A549 (cell line): ENCODE measurements at regions not wholly inside any gene's neighbourhood (a gene's known extent, or its start where the extent isn't known, plus 50 kb on each side); places are given as distances from the start of the nearest gene placed in this dataset.

Experiments used
- CEBPB ChIP-seq, 2 experiments: fragments of >200 bp in 1 of 2; sonication (Bioruptor Twin) in 1 of 2; formaldehyde crosslinking in 1 of 2; IDR thresholded peaks; 2 replicates each; pipeline ENCODE4 v1.6.1; 2012 to 2016
- CTCF ChIP-seq: fragments of >200 bp; sonication (Bioruptor Twin); formaldehyde crosslinking; IDR thresholded peaks from 3 replicates; pipeline ENCODE4 v1.5.1; 2016
- EHMT2 ChIP-seq: fragments of 200-600 bp; sonication (generic); IDR thresholded peaks from 2 replicates; pipeline ENCODE4 v1.6.1; 2016; ENCODE audit warnings: antibody characterized with exemption, low read depth, mild to moderate bottlenecking, moderate library complexity
- ESRRA ChIP-seq: fragments of 150-350 bp; IDR thresholded peaks from 2 replicates; pipeline ENCODE4 v1.6.1; 2014; ENCODE audit warnings: mild to moderate bottlenecking, low read length, borderline replicate concordance
- MAZ ChIP-seq: fragments of 150-350 bp; IDR thresholded peaks from 2 replicates; pipeline ENCODE4 v1.6.1; 2014; ENCODE audit warnings: antibody characterized with exemption, low read depth, low read length, borderline replicate concordance
- POLR2A ChIP-seq: IDR thresholded peaks from 2 replicates; pipeline ENCODE4 v1.6.1; 2012; ENCODE audit warnings: mild to moderate bottlenecking, low read length
- RAD21 ChIP-seq, 2 experiments: fragments of >200 bp in 1 of 2; sonication (Bioruptor Twin) in 1 of 2; formaldehyde crosslinking in 1 of 2; IDR thresholded peaks in 1 of 2; conservative IDR thresholded peaks in 1 of 2; 2 replicates in 1 of 2; 3 replicates in 1 of 2; pipeline ENCODE4 v1.6.1; 2012 to 2018; ENCODE audit warnings: inconsistent platforms in 1 of 2
- TP53 ChIP-seq: fragments of 250-450 bp; sonication (Bioruptor Pico); IDR thresholded peaks from 2 replicates; pipeline ENCODE4 v1.5.0; 2021; ENCODE audit warnings: mild to moderate bottlenecking, moderate library complexity
- TF ChIP-seq, protein P1 (sequence below): IDR thresholded peaks from 2 replicates; pipeline ENCODE4 v1.6.1; 2012

- TF ChIP-seq RAD21 (conservative IDR thresholded peaks at IDR 0.05 in 1 of 2, IDR thresholded peaks at IDR 0.05 in 1 of 2): no peak
- no peak for TF ChIP-seq CEBPB (IDR thresholded peaks at IDR 0.05)
- TF ChIP-seq CTCF: no peak
- TF ChIP-seq TP53: no peak
- TF ChIP-seq, protein P1, sequence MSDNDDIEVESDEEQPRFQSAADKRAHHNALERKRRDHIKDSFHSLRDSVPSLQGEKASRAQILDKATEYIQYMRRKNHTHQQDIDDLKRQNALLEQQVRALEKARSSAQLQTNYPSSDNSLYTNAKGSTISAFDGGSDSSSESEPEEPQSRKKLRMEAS: no peak
- TF ChIP-seq EHMT2: no peak
- no peak for TF ChIP-seq ESRRA
- no peak for TF ChIP-seq MAZ
- no peak for TF ChIP-seq POLR2A
These were observed 426.4 kb downstream of the TUSC7 start for GRCh38 chr3:117136003-117136402.
